ENCODE measurements at regions not wholly inside any gene's neighbourhood (a gene's known extent, or its start where the extent isn't known, plus 50 kb on each side); places are given as distances from the start of the nearest gene placed in this dataset.
"Not testable (repeated sequence)": the region's sequence is repeated elsewhere in the genome, so short reads cannot be mapped to it uniquely, and the experiment has no call there.

- DNase-seq: no peak
Measured at GRCh38 chr6:113713665-113714064, 143.5 kb upstream of the MARCKS start.

- no peak for DNase-seq
Measured at GRCh38 chr6:113718588-113718987, 138.6 kb upstream of the MARCKS start.

GRCh38 chr6:113719064-113719463, 138.1 kb upstream of the MARCKS start:
- DNase-seq: no peak

GRCh38 chr6:113719545-113719944, 137.6 kb upstream of the MARCKS start:
- DNase-seq: no peak

- DNase-seq: no peak
Measured at GRCh38 chr6:113723182-113723581, 134.0 kb upstream of the MARCKS start.

DNA sequence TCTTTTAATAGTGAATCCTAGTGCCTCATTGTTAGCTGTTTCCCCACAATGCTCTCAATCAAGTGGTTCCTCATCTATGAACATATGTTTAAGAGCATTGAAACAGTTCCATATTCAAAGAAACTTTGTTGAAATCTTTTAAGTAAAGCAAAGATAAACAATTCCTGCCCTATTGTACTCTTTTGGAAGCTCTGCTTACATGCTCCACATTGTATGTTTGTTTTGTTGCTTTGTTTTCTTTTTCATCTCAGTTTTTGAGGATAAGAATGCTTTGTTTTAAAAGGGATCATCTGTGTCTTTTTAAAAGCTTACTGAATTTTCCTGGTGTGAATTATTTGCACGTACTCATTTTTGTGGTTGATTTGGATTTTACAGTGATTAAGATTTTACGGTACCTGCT, 132.2 kb upstream of the MARCKS start:
- not testable (repeated sequence) for DNase-seq

DNA sequence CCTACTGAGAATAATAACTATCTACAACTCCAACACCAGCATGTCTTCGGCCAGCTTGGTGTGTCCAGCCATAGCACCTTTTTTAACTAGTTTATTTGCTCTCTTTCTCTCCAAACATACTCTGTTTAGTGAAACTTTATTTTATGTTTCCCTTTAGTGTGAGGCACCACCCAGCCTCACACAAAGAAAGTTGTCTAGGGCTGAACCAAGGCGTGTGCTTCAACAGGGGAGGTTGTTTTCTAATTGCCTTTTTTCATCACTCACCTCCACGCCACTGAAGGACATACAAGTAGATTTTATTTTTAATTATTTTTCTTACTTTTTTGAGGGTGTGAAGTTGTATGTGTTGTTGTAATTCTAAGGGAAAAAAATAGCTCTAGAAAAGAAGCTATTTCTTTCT, 125.6 kb upstream of the MARCKS start:
- DNase-seq: no peak

DNA sequence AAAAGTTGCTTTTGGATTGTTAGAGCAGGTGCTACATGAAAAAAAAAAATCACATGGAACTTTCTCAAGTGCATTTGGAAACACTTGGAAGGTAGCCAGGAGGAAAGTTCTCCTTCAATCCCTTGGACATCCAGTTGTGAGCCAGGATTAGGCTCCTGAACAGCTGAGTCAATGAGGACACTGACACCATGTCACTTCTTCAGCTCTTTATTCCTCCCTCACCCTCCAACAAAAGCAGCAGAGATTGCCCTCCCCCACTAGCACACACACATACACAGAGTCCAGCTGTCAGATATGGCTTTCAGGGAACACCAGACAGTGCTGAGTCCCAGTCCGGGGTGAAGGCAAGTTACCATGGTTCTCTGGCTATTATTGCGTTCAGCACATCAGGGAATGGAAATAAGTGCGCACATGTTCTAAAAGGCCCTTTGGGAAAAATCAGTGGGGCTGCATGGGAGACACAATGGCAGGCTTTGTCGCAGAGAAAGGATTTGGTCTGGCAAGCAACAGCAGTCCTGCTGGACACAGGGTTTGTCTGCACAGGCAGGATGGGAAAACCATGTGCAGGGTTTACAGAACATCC, 124.7 kb upstream of the MARCKS start:
- DNase-seq: peak; percentile 50

DNA sequence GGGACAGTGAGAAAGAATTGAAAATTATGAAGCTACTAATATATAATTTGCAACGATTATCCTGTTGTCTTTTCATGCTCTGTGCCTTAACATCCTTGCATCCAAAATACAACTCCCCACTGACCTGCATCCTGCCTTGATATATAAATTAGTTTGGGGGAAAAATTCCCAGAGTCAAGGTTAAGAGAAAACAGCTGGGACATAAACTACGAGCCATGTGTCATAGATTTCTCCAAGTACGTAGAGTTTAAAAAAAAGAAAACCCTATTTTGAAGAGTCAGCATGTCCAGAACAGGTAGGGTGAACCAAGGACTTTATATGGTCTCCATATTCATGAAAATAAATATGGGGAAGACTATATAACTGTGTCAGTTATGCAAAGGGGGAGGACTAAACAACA, 123.8 kb upstream of the MARCKS start:
- no peak for DNase-seq

DNA sequence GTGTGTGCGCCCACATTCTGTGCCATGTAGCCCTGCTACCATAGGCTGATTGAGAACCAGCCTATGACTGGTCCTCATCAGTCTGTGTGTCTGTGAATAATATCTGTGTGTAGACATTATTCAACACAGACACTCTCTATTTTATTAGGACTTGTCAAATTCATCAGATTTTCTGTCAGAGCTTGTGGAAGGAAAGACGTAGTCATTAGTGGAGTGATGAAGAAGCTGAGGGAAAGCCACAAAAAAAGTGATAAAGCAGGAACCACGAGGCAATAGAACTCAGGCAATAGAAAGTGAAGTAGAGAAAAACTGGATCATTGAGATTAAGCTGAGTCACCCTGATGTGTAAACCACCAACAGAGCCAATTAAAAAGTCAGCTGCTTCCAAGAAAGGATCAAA, 122.2 kb upstream of the MARCKS start:
- no peak for DNase-seq

- no peak for DNase-seq
Measured at GRCh38 chr6:113735491-113735890, 121.7 kb upstream of the MARCKS start.

GRCh38 chr6:113736978-113737377, 120.2 kb upstream of the MARCKS start:
- no peak for DNase-seq

GRCh38 chr6:113739041-113739655, 118.0 kb upstream of the MARCKS start:
- no peak for DNase-seq

DNA sequence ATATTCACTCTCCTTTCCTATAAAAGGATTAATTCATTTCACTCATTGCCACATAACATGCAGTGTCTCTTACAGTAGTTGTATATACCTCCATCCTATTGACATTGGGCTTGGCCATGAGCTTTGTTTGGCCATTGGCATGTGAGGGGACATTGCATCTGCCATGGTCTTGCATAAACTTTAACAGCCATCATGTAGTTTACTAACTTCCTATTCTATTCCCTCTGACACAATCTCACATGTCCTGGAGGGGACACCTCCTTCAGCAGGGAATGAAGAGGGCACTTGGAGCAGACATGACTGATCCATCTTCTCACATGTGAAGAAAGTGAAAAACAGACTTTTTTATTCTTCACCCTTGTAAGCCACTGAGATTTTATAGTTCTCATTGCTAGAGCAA, 115.5 kb upstream of the MARCKS start:
- no peak for DNase-seq

DNA sequence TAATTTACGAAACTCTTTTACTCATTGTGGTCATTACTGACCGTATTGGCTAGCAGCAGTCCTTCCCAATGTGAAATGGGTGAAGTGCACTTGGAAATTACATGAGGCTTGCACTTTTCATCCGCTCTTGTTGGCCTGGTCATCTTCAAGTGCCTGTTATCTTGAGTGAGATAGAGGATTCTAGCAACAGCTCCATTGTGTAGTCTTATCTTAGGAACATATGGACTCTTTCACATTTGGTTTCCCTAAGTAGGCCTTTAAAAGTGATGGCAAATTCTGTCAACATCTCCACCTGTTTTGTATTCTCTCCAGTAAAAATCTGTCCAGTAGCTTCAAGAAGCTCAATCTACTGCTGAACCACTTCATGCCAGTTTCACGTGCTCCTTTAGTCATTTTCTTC, 114.8 kb upstream of the MARCKS start:
- DNase-seq: no peak

DNA sequence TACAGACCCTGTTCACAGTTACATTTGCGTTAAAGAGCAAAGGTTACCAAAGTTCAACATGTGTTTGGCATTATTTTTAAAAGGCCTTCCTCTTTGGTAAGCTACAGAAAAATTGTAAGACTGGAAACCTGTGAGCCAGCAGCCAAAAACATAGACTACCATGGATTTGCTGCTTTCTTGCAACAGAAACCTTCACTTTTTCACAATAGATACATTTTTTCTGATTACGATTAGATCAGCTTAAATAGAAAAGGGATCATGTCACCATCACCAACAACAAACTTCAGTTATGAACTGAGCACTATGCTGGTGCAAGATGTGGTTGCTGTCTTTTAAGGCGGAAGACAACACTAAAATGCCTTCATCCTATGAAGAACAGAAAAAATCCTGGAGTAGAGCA, 112.3 kb upstream of the MARCKS start:
- DNase-seq: no peak

DNA sequence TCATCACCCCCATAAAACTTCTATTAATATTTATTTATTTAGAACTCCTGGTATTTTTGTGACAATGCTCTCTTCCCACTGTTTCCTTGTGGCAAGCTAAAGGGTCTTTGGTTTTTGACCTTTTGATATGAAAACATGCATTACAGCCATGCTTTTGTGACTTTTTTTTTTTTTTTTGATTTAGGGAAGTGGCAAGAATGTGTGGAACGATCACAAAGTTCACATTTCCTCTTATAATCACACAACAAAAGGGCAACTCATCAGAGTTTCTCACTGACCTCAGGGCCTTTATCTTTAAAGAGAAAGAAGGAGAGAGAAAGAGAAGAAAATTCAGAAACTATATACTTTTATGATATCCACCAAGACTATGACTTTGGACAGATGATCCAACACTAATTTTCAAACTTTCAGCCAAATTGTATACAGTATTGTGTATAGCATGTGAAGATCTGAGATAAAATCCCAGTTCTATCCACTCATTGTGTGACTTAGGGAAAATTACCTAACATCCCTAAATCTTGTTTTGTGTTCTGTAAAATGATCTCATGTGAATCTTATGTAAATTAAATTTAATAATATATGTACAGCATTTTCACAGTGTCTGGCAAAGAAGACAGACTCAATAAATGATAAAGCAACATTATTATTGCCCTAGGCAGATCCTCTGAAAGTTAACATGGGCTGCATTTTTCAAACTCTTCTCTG, 106.8 kb upstream of the MARCKS start:
- DNase-seq: no peak

DNA sequence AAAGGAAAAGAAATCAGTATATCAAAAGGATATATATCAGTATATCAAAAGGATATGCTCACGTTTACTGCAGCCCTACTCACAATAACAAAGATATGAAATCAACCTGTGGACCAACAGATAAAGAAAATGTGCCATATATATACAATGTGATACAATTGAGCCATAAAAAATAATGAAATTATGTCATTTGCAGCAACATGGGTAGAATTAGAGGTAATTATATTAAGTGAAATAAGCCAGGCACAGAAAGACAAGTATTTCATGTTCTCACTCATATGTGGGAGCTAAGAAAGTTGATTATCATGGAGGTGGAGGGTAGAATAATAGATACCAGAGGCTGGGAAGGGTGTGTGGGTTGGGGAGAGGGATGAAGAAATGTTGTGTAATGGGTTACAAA, 102.9 kb upstream of the MARCKS start:
- no peak for DNase-seq

- no peak for DNase-seq
Measured at GRCh38 chr6:113755449-113756289, 101.5 kb upstream of the MARCKS start.

DNA sequence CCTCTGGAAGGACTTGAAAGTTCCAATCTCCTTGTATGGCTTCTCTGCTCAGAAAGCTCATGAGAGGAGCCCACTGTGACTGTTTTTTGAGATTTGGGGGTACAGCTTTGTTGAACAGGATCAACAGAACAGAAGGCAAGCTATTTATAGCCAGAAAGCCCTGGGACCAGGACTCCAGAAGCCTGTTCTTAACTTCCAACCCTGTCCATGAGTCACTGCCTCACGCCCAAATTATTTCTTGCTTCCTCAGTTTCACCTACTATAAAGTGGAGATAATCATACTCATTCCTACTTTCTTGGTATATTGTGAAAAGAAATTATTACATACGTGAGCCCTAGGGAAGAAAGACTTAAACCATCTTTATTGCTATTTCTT, 100.9 kb upstream of the MARCKS start:
- DNase-seq: no peak

GRCh38 chr6:113758214-113758613, 98.9 kb upstream of the MARCKS start:
- no peak for DNase-seq

DNA sequence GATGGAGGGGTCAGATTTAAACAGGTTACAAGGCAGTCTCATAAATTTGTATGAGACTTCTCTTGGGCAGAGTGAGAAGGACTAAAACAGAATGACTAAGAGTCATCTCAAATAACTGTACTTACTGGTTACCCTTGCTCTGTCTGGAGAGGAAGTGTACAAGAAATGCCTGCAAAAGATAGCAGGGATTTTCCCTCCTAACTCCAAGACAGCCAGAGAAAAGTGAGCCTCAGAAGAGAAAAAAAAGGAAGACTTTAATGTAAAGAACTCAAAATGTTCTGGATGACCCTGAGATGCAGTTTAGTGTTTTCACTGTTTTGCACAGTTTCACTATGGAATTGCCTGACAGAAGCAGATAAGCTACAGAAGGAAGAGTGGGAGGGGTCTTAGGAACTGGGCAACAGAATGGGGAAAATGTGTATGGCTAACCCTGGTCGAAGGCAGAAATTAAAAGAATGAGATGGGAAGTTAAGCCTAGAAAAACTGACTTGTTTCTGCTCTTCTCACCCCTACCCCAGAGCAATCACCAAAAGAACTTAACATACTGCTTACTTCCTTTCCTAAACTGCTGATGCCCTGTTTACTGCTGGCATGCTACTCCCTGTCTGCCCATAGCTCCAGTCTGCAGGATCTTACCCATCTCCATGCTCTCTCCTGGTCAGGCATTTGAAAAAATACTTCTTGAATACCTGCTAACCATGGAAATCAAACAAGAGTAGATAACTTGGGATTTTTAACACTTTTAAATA, 98.1 kb upstream of the MARCKS start:
- DNase-seq: no peak
